T-helper 2 cell (primary cell): ENCODE measurements at regions not wholly inside any gene's neighbourhood (a gene's known extent, or its start where the extent isn't known, plus 50 kb on each side); places are given as distances from the start of the nearest gene placed in this dataset.
"Not testable (repeated sequence)": the region's sequence is repeated elsewhere in the genome, so short reads cannot be mapped to it uniquely, and the experiment has no call there.

Source experiments
- DNase-seq, 5 experiments: peaks; one replicate each; pipeline versions ENCODE4 v3.0.0 to v3.0.0-alpha.2; 2012 to 2022

- DNase-seq, result no peak
Measured at GRCh38 chrX:106363214-106363613, 195.1 kb downstream of the PWWP3B start.

GRCh38 chrX:106378616-106379015 lies 210.5 kb downstream of the PWWP3B start:
- peak in 1 of 5 experiments; percentile 29 for DNase-seq

GRCh38 chrX:106391284-106391911 lies 220.4 kb upstream of the RADX start:
- DNase-seq, result no peak

- no peak for DNase-seq
Measured at GRCh38 chrX:106392346-106392745, 219.4 kb upstream of the RADX start.

- DNase-seq, result no peak
Measured at GRCh38 chrX:106397788-106398538, 213.8 kb upstream of the RADX start.

- DNase-seq, result no peak
Measured at GRCh38 chrX:106401965-106402559, 209.7 kb upstream of the RADX start.

- DNase-seq, result no peak
Measured at GRCh38 chrX:106404512-106404911, 207.3 kb upstream of the RADX start.

- peak in 1 of 5 experiments; percentile 5 for DNase-seq
Measured at GRCh38 chrX:106415276-106415895, 196.4 kb upstream of the RADX start.

- DNase-seq, result no peak
Measured at GRCh38 chrX:106436691-106437090, 175.1 kb upstream of the RADX start.

GRCh38 chrX:106437407-106437806 lies 174.4 kb upstream of the RADX start:
- no peak for DNase-seq

- DNase-seq, result no peak
Measured at GRCh38 chrX:106450405-106450804, 161.4 kb upstream of the RADX start.

- DNase-seq, result no peak
Measured at GRCh38 chrX:106451933-106452332, 159.8 kb upstream of the RADX start.

GRCh38 chrX:106454991-106455390 lies 156.8 kb upstream of the RADX start:
- peak in 1 of 5 experiments; percentile 56 for DNase-seq

GRCh38 chrX:106457802-106458201 lies 154.0 kb upstream of the RADX start:
- DNase-seq, result no peak

GRCh38 chrX:106467422-106467821 lies 144.4 kb upstream of the RADX start:
- DNase-seq, result no peak

GRCh38 chrX:106467943-106468342 lies 143.8 kb upstream of the RADX start:
- DNase-seq, result no peak

- DNase-seq, result no peak
Measured at GRCh38 chrX:106468433-106468832, 143.3 kb upstream of the RADX start.

- DNase-seq, result no peak
Measured at GRCh38 chrX:106479920-106480319, 131.9 kb upstream of the RADX start.

GRCh38 chrX:106481341-106481740 lies 130.4 kb upstream of the RADX start:
- DNase-seq, result no peak

GRCh38 chrX:106484233-106484632 lies 127.5 kb upstream of the RADX start:
- peak in 2 of 5 experiments; percentile 21 to 88 for DNase-seq

- not testable (repeated sequence) for DNase-seq
Measured at GRCh38 chrX:106493210-106493816, 118.5 kb upstream of the RADX start.

- DNase-seq, result no peak
Measured at GRCh38 chrX:106499473-106499872, 112.3 kb upstream of the RADX start.
